ENCODE measurements at regions not wholly inside any gene's neighbourhood (a gene's known extent, or its start where the extent isn't known, plus 50 kb on each side); places are given as distances from the start of the nearest gene placed in this dataset.

DNA sequence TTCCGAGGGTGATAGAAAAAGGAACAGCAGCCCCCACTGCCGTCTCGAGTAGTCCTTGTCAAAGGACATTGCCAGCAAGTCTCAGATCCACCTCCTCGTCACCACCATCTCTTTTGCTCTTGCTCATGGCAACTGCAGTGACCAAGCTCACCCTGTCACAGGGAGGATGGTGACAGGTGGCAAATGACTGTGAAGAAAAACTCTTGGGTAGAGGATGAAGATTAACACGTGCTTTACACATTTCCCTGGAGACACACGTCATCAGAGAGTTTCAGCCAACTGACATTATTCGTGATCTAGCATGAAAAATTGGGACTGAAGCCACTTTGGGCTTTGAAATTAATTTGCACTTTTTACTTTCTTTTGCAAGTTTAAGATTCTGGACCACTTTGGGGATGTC lies 174.3 kb downstream of the EBLN2 start:
- H3K27me3 ChIP-seq, result no peaks in the 10 kb centered on the region
- H3K4me1 ChIP-seq (ENCODE audit: insufficient read depth), result no peaks in the 10 kb centered on the region
- H3K9me3 ChIP-seq (ENCODE audit: low read depth), result no peaks in the 10 kb centered on the region
- no peak for TF ChIP-seq EZH2 (IDR thresholded peaks at IDR 0.05; ENCODE audit: borderline replicate concordance)
- TF ChIP-seq EZH2phosphoT487 (IDR thresholded peaks at IDR 0.05; ENCODE audit: low read depth, severe bottlenecking, unreplicated experiment), result no peak
- TF ChIP-seq, protein P1, sequence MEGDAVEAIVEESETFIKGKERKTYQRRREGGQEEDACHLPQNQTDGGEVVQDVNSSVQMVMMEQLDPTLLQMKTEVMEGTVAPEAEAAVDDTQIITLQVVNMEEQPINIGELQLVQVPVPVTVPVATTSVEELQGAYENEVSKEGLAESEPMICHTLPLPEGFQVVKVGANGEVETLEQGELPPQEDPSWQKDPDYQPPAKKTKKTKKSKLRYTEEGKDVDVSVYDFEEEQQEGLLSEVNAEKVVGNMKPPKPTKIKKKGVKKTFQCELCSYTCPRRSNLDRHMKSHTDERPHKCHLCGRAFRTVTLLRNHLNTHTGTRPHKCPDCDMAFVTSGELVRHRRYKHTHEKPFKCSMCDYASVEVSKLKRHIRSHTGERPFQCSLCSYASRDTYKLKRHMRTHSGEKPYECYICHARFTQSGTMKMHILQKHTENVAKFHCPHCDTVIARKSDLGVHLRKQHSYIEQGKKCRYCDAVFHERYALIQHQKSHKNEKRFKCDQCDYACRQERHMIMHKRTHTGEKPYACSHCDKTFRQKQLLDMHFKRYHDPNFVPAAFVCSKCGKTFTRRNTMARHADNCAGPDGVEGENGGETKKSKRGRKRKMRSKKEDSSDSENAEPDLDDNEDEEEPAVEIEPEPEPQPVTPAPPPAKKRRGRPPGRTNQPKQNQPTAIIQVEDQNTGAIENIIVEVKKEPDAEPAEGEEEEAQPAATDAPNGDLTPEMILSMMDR (IDR thresholded peaks at IDR 0.05; ENCODE audit: poor library complexity), result no peak
- H3K4me3 ChIP-seq, result no peak overlapping the region
- DNase-seq (ENCODE audit: low spot score), result no peak
- H3K9me2 ChIP-seq (replicated peaks; ENCODE audit: insufficient read depth), result no peaks in the 10 kb centered on the region
- no peak overlapping the region for H3K27ac ChIP-seq
- no peaks in the 10 kb centered on the region for H3K36me3 ChIP-seq (replicated peaks; ENCODE audit: insufficient read depth, low read depth)
- no peaks in the 10 kb centered on the region for H3K79me2 ChIP-seq
- 88% methylated on average over 7 of the region's 7 CpGs for WGBS (ENCODE audit: low lambda C conversion rate, missing lambda C conversion rate)
- H4K20me1 ChIP-seq (ENCODE audit: insufficient read depth, poor library complexity, severe bottlenecking), result no peaks in the 10 kb centered on the region
- no peak overlapping the region for H3K4me2 ChIP-seq
- no peak overlapping the region for H2AFZ ChIP-seq

DNA sequence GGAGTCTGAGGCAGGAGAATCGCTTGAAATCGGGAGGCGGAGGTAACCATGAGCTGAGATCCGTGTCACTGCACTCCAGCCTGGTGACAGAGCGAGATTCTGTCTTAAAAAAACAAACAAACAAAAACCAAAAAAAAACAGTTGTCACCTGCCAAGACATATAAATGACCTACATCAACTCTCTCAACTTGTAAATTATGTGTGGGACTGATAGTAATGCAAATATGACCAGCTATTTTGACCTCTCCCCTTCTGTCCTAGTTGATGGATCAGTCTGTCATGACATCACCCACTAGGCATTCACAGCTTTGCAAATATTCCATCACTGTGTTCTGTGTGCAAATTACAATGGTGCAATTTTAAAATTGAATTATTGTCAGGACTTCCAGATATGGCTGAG lies 175.4 kb downstream of the EBLN2 start:
- Histone ChIP-seq H3K9me3 (ENCODE audit: low read depth) (no peaks in the 10 kb centered on the region), H3K9me2 (replicated peaks; ENCODE audit: insufficient read depth) (no peaks in the 10 kb centered on the region), H3K27me3 (no peaks in the 10 kb centered on the region), H2AFZ (no peak overlapping the region), H4K20me1 (ENCODE audit: insufficient read depth, poor library complexity, severe bottlenecking) (no peaks in the 10 kb centered on the region), H3K27ac (no peak overlapping the region), H3K4me1 (ENCODE audit: insufficient read depth) (no peaks in the 10 kb centered on the region), H3K36me3 (replicated peaks; ENCODE audit: insufficient read depth, low read depth) (no peaks in the 10 kb centered on the region), H3K79me2 (no peaks in the 10 kb centered on the region), H3K4me2 (no peak overlapping the region), H3K4me3 (no peak overlapping the region)
- WGBS (ENCODE audit: low lambda C conversion rate, missing lambda C conversion rate), result 77% methylated on average over 5 of the region's 5 CpGs
- TF ChIP-seq, protein P1 (IDR thresholded peaks at IDR 0.05; ENCODE audit: poor library complexity), result no peak
- no peak for TF ChIP-seq EZH2phosphoT487 (IDR thresholded peaks at IDR 0.05; ENCODE audit: low read depth, severe bottlenecking, unreplicated experiment)
- no peak for TF ChIP-seq EZH2 (IDR thresholded peaks at IDR 0.05; ENCODE audit: borderline replicate concordance)
- no peak for DNase-seq (ENCODE audit: low spot score)

DNA sequence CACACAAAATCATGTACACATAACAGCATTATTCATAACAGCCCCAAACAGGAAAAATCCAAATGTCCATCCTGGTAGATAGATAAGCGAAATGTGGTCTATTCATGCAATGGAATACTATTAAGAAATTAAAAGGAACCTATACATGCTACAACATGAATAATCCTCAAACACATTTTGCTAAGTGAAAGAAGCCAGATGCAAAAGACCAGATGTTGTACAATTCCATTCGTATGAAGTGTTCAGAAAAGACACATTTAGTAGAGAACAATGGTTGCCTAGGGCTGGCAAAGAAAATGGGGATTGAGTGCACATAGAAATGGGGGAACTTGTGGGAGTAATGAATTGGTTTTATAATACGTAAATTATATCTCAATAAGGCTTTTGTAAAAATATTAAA lies 182.3 kb downstream of the EBLN2 start:
- no peaks in the 10 kb centered on the region for H3K9me2 ChIP-seq (replicated peaks; ENCODE audit: insufficient read depth)
- H3K9me3 ChIP-seq (ENCODE audit: low read depth), result no peaks in the 10 kb centered on the region
- no peak overlapping the region for H3K4me3 ChIP-seq
- H4K20me1 ChIP-seq (ENCODE audit: insufficient read depth, poor library complexity, severe bottlenecking), result no peaks in the 10 kb centered on the region
- H3K27ac ChIP-seq, result no peak overlapping the region
- no peaks in the 10 kb centered on the region for H3K4me1 ChIP-seq (ENCODE audit: insufficient read depth)
- no peak overlapping the region for H2AFZ ChIP-seq
- 88% methylated on average over 3 of the region's 3 CpGs for WGBS (ENCODE audit: low lambda C conversion rate, missing lambda C conversion rate)
- TF ChIP-seq, protein P1 (IDR thresholded peaks at IDR 0.05; ENCODE audit: poor library complexity), result no peak
- no peak for TF ChIP-seq EZH2phosphoT487 (IDR thresholded peaks at IDR 0.05; ENCODE audit: low read depth, severe bottlenecking, unreplicated experiment)
- TF ChIP-seq EZH2 (IDR thresholded peaks at IDR 0.05; ENCODE audit: borderline replicate concordance), result no peak
- H3K79me2 ChIP-seq, result no peaks in the 10 kb centered on the region
- no peak overlapping the region for H3K4me2 ChIP-seq
- DNase-seq (ENCODE audit: low spot score), result no peak
- H3K27me3 ChIP-seq, result no peaks in the 10 kb centered on the region
- no peaks in the 10 kb centered on the region for H3K36me3 ChIP-seq (replicated peaks; ENCODE audit: insufficient read depth, low read depth)

DNA sequence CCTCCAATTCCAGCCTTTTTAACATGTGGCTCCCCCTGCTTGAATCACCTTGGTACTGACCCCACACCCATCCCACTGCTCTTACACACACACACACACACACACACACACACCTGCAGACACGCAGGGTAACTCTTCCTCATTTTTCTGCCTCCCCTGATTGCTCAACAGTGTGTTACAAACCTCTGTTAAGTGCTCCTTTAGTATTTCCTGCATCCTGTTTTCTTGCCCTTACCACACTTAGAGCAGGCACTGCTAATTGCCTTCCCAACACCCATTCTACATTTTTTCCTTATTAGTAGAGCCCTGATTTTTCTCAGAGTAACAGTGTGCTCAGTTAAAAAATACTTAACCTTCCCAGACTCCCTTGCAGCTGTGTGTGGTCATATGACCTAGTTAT lies 184.0 kb downstream of the EBLN2 start:
- Histone ChIP-seq H3K4me3 (no peak overlapping the region), H3K36me3 (replicated peaks; ENCODE audit: insufficient read depth, low read depth) (no peaks in the 10 kb centered on the region), H2AFZ (no peak overlapping the region), H3K27ac (no peak overlapping the region), H3K9me3 (ENCODE audit: low read depth) (no peaks in the 10 kb centered on the region), H3K4me1 (ENCODE audit: insufficient read depth) (no peaks in the 10 kb centered on the region), H4K20me1 (ENCODE audit: insufficient read depth, poor library complexity, severe bottlenecking) (no peaks in the 10 kb centered on the region), H3K27me3 (no peaks in the 10 kb centered on the region), H3K9me2 (replicated peaks; ENCODE audit: insufficient read depth) (no peaks in the 10 kb centered on the region), H3K4me2 (no peak overlapping the region), H3K79me2 (no peaks in the 10 kb centered on the region)
- TF ChIP-seq EZH2phosphoT487 (IDR thresholded peaks at IDR 0.05; ENCODE audit: low read depth, severe bottlenecking, unreplicated experiment), result no peak
- TF ChIP-seq EZH2 (IDR thresholded peaks at IDR 0.05; ENCODE audit: borderline replicate concordance), result no peak
- TF ChIP-seq, protein P1 (IDR thresholded peaks at IDR 0.05; ENCODE audit: poor library complexity), result no peak
- no peak for DNase-seq (ENCODE audit: low spot score)
- 89% methylated on average over 1 of the region's 1 CpG for WGBS (ENCODE audit: low lambda C conversion rate, missing lambda C conversion rate)
